H1 (cell line): ENCODE measurements at regions not wholly inside any gene's neighbourhood (a gene's known extent, or its start where the extent isn't known, plus 50 kb on each side); places are given as distances from the start of the nearest gene placed in this dataset.

ENCODE experiments used
- CTCF ChIA-PET: fragments of 300-600 bp; sonication (Branson Sonifier 250); formaldehyde crosslinking; loops from one replicate; lab custom pipeline; 2021; ENCODE audit not compliant: partially characterized antibody; lab: Charles Lee
- POLR2A ChIA-PET: fragments of 300-600 bp; sonication (Branson Sonifier 250); formaldehyde crosslinking; loops from one replicate; lab custom pipeline; 2021; ENCODE audit warnings: inconsistent platforms; ENCODE audit not compliant: partially characterized antibody; lab: Charles Lee
- DNase-seq, 2 experiments: peaks; one replicate each; pipeline versions ENCODE4 v3.0.0 to v3.0.0-alpha.2; 2010 to 2022; ENCODE audit warnings: low spot score in 2 of 2, low read depth in 1 of 2, mixed read lengths in 1 of 2
- FAIRE-seq: peaks from 2 replicates; lab custom pipeline; 2011; peaks lifted over from hg19 to GRCh38; lab: Jason Lieb, UNC
- H2AFZ ChIP-seq: 2 replicates; pipeline ENCODE4 v1.8.1; 2012; ENCODE audit warnings: low read length, inconsistent platforms
- H2AK5ac ChIP-seq: 2 replicates; pipeline ENCODE4 v1.6.1; 2013; ENCODE audit warnings: low read depth, low read length
- H2BK120ac ChIP-seq: replicated peaks from 2 replicates; pipeline ENCODE3; 2013; ENCODE audit warnings: low read depth, low read length, inconsistent platforms
- H2BK12ac ChIP-seq: 2 replicates; pipeline ENCODE4 v1.6.1; 2013; ENCODE audit warnings: low read depth, low read length
- H2BK15ac ChIP-seq: 2 replicates; pipeline ENCODE4 v1.6.1; 2013; ENCODE audit warnings: low read length
- H2BK20ac ChIP-seq: 2 replicates; pipeline ENCODE4 v1.6.1; 2013; ENCODE audit warnings: low read length
- H2BK5ac ChIP-seq: 2 replicates; pipeline ENCODE4 v1.6.1; 2013; ENCODE audit warnings: low read depth, low read length
- H3K14ac ChIP-seq: 2 replicates; pipeline ENCODE4 v1.6.1; 2013; ENCODE audit warnings: inconsistent platforms; ENCODE audit not compliant: insufficient read length
- H3K18ac ChIP-seq: 2 replicates; pipeline ENCODE4 v1.6.1; 2013; ENCODE audit warnings: low read length; ENCODE audit errors: extremely low read depth
- H3K23ac ChIP-seq: 2 replicates; pipeline ENCODE4 v1.6.1; 2013; ENCODE audit warnings: inconsistent platforms; ENCODE audit not compliant: insufficient read length
- H3K23me2 ChIP-seq: 2 replicates; pipeline ENCODE4 v1.6.1; 2013; ENCODE audit warnings: low read depth, low read length
- H3K27ac ChIP-seq: 2 replicates; pipeline ENCODE4 v1.6.1; 2011; ENCODE audit warnings: low read depth, low read length, inconsistent platforms
- H3K27me3 ChIP-seq, 4 experiments: replicated peaks in 1 of 4; 1 replicate in 1 of 4; 2 replicates in 3 of 4; pipeline versions ENCODE4 v1.6.1 to v1.8.1; 2011 to 2013; ENCODE audit warnings: low read length in 3 of 4, mild to moderate bottlenecking in 3 of 4, inconsistent platforms in 2 of 4, mixed read lengths in 2 of 4, moderate library complexity in 1 of 4; ENCODE audit not compliant: control insufficient read depth in 3 of 4, insufficient read depth in 3 of 4; ENCODE audit errors: extremely low read depth in 1 of 4
- H3K36me3 ChIP-seq, 4 experiments: 2 replicates each; pipeline versions ENCODE4 v1.6.1 to v1.8.1; 2011 to 2013; ENCODE audit warnings: mild to moderate bottlenecking in 4 of 4, low read length in 3 of 4, moderate library complexity in 2 of 4, control low read depth in 1 of 4, inconsistent platforms in 1 of 4; ENCODE audit not compliant: insufficient read depth in 4 of 4, control insufficient read depth in 2 of 4
- H3K4ac ChIP-seq: replicated peaks from 2 replicates; pipeline ENCODE3; 2013; ENCODE audit warnings: low read length, low read depth, mixed read lengths, inconsistent platforms; ENCODE audit not compliant: insufficient read length
- H3K4me1 ChIP-seq, 4 experiments: replicated peaks in 1 of 4; 1 replicate in 1 of 4; 2 replicates in 3 of 4; pipeline versions ENCODE4 v1.6.1 to v1.8.1; 2011 to 2013; ENCODE audit warnings: low read length in 3 of 4, inconsistent platforms in 2 of 4, mixed read lengths in 1 of 4; ENCODE audit not compliant: insufficient read depth in 4 of 4, control insufficient read depth in 3 of 4
- H3K4me2 ChIP-seq, 2 experiments: 2 replicates each; pipeline versions ENCODE4 v1.6.1 to v1.8.1; 2011 to 2013; ENCODE audit warnings: low read depth in 2 of 2, low read length in 2 of 2, control low read depth in 1 of 2, inconsistent platforms in 1 of 2, mild to moderate bottlenecking in 1 of 2; ENCODE audit not compliant: insufficient read depth in 1 of 2
- H3K4me3 ChIP-seq, 4 experiments: fragments of 200-600, 300-600 bp in 1 of 4; sonication (generic), shearing (Covaris generic), sonication (Bioruptor Twin) in 1 of 4; 2 replicates each; pipeline versions ENCODE4 v1.5.1 to v1.8.1; 2011 to 2016; ENCODE audit warnings: low read length in 4 of 4, low read depth in 3 of 4, control low read depth in 2 of 4, inconsistent platforms in 2 of 4, mild to moderate bottlenecking in 2 of 4, mixed read lengths in 1 of 4, moderate library complexity in 1 of 4; ENCODE audit not compliant: insufficient read depth in 2 of 4; ENCODE audit errors: extremely low read depth in 1 of 4
- H3K56ac ChIP-seq: replicated peaks from 2 replicates; pipeline ENCODE3; 2013; ENCODE audit warnings: low read depth, mild to moderate bottlenecking, mixed read lengths, low read length, inconsistent platforms; ENCODE audit not compliant: insufficient read length
- H3K79me1 ChIP-seq: 2 replicates; pipeline ENCODE4 v1.6.1; 2013; ENCODE audit warnings: low read depth, low read length, control low read depth
- H3K79me2 ChIP-seq, 2 experiments: 2 replicates each; pipeline versions ENCODE4 v1.6.1 to v1.8.1; 2012 to 2013; ENCODE audit warnings: low read length in 2 of 2, mild to moderate bottlenecking in 2 of 2, inconsistent platforms in 1 of 2; ENCODE audit not compliant: insufficient read depth in 2 of 2, control insufficient read depth in 1 of 2
- H3K9ac ChIP-seq, 4 experiments: replicated peaks in 1 of 4; 1 replicate in 1 of 4; 2 replicates in 3 of 4; pipeline versions ENCODE4 v1.6.1 to v1.8.1; 2011 to 2013; ENCODE audit warnings: low read depth in 3 of 4, low read length in 3 of 4, control low read depth in 2 of 4, mild to moderate bottlenecking in 2 of 4, moderate library complexity in 2 of 4, inconsistent platforms in 1 of 4; ENCODE audit errors: extremely low read depth in 1 of 4
- H3K9me3 ChIP-seq, 2 experiments: 2 replicates each; pipeline versions ENCODE4 v1.6.1 to v1.8.1; 2012 to 2013; ENCODE audit warnings: mild to moderate bottlenecking in 2 of 2, moderate library complexity in 2 of 2, control low read depth in 1 of 2, inconsistent platforms in 1 of 2, low read depth in 1 of 2, low read length in 1 of 2, mixed read lengths in 1 of 2; ENCODE audit not compliant: insufficient read depth in 2 of 2
- H4K20me1 ChIP-seq, 2 experiments: replicated peaks in 1 of 2; 2 replicates each; pipeline versions ENCODE3 to v1.8.1; 2011 to 2013; ENCODE audit warnings: inconsistent platforms in 2 of 2, low read length in 2 of 2, mild to moderate bottlenecking in 1 of 2; ENCODE audit not compliant: insufficient read depth in 2 of 2, control insufficient read depth in 1 of 2
- H4K5ac ChIP-seq: 2 replicates; pipeline ENCODE4 v1.6.1; 2013; ENCODE audit warnings: low read length, low read depth, mixed read lengths, inconsistent platforms; ENCODE audit not compliant: insufficient read length
- H4K8ac ChIP-seq: 2 replicates; pipeline ENCODE4 v1.8.0; 2013; ENCODE audit warnings: mild to moderate bottlenecking, moderate library complexity, low read length, inconsistent platforms; ENCODE audit not compliant: insufficient read depth; ENCODE audit errors: extremely low read depth
- H4K91ac ChIP-seq: replicated peaks from 2 replicates; pipeline ENCODE3; 2013; ENCODE audit warnings: low read length, mixed read lengths, inconsistent platforms; ENCODE audit not compliant: insufficient read length
- HDAC6 ChIP-seq: IDR thresholded peaks from one replicate; pipeline ENCODE4 v1.7.1; 2012; ENCODE audit warnings: low read depth, mild to moderate bottlenecking, inconsistent platforms, low read length, moderate library complexity
- WGBS, 2 experiments: shearing (Covaris generic) in 1 of 2; methylation state at CpG; one replicate each; pipeline versions ENCODE4 v1.1.6 to v1.1.7; 2013 to 2015; ENCODE audit warnings: low lambda C conversion rate in 2 of 2, mixed read lengths in 2 of 2, inconsistent platforms in 1 of 2, low coverage in 1 of 2, missing lambda C conversion rate in 1 of 2; ENCODE audit not compliant: insufficient replicate concordance in 2 of 2, insufficient coverage in 1 of 2, insufficient read length in 1 of 2; ENCODE audit errors: extremely low coverage in 1 of 2, missing lambda C conversion rate in 1 of 2; 5-methylcytosine and 5-hydroxymethylcytosine counted together

- H2BK20ac ChIP-seq: no peak overlapping the region
- WGBS, 2 experiments: 94% methylated on average over 2 of the region's 2 CpGs; no CpG with 5 or more reads in 1 of the 2 experiments
- H2BK12ac ChIP-seq: no peak overlapping the region
- H3K27me3 ChIP-seq: no peaks in the 10 kb centered on the region
- no peak overlapping the region for H2BK120ac ChIP-seq
- H3K14ac ChIP-seq: no peak overlapping the region
- FAIRE-seq (no peak), DNase-seq (no peak)
- H3K23me2 ChIP-seq: no peaks in the 10 kb centered on the region
- no peaks in the 10 kb centered on the region for H4K20me1 ChIP-seq
- no peak overlapping the region for H3K4me2 ChIP-seq
- no peak overlapping the region for H2BK5ac ChIP-seq
- no peak overlapping the region for H4K91ac ChIP-seq
- no peak overlapping the region for H3K4ac ChIP-seq
- no peak overlapping the region for H4K5ac ChIP-seq
- H3K9me3 ChIP-seq: no peaks in the 10 kb centered on the region
- peaks cover 0 to 5% (median 0%) of the 10 kb centered on the region in 4 experiments; a peak in 1 of 7 replicates for H3K4me1 ChIP-seq
- no peak overlapping the region for H4K8ac ChIP-seq
- no peak overlapping the region for H3K4me3 ChIP-seq
- H3K18ac ChIP-seq: no peak overlapping the region
- no peak overlapping the region for H3K9ac ChIP-seq
- H3K79me2 ChIP-seq: no peaks in the 10 kb centered on the region
- H3K79me1 ChIP-seq: no peaks in the 10 kb centered on the region
- no peak overlapping the region for H3K23ac ChIP-seq
- no peak overlapping the region for H2AK5ac ChIP-seq
- no peaks in the 10 kb centered on the region for H3K36me3 ChIP-seq
- ChIA-PET POLR2A (no interaction called here), CTCF (interaction anchor here (0.6 to 1.8 kb wide), 10 partner anchors 9 to 1589 kb away, joined by 3 to 5 read pairs (median 3); no protein-coding TSS in a partner anchor)
- 0 out of 2 replicates have a peak overlapping the region, but pooled peaks have one; percentile 34 for H2AFZ ChIP-seq
- no peak overlapping the region for H2BK15ac ChIP-seq
- TF ChIP-seq HDAC6: no peak
- H3K56ac ChIP-seq: no peak overlapping the region
- no peak overlapping the region for H3K27ac ChIP-seq
Measured at GRCh38 chr7:131765575-131765974, 209.1 kb upstream of the PODXL start.
